HEK293 (cell line): ENCODE measurements at regions not wholly inside any gene's neighbourhood (a gene's known extent, or its start where the extent isn't known, plus 50 kb on each side); places are given as distances from the start of the nearest gene placed in this dataset.

Experiments
- CTCF ChIA-PET: fragments of 350-600 bp; formaldehyde crosslinking; extraction: SDS; loops from one replicate; lab custom pipeline; 2021; ENCODE audit warnings: antibody characterized with exemption; lab: Yijun Ruan, JAX
- POLR2A ChIA-PET: fragments of 300-600 bp; formaldehyde crosslinking; extraction: SDS; loops from one replicate; lab custom pipeline; 2020; ENCODE audit warnings: antibody characterized with exemption, inconsistent platforms; lab: Yijun Ruan, JAX
- H3K27ac ChIP-seq: fragments of 200-500 bp; sonication (Bioruptor generic); 2 replicates; pipeline ENCODE4 v1.5.1; 2014; ENCODE audit warnings: low read depth, low read length, control low read depth, inconsistent platforms; ENCODE audit errors: extremely low read depth
- H3K36me3 ChIP-seq, 2 experiments: fragments of 200-500 bp in 1 of 2; sonication (Bioruptor generic) in 1 of 2; 1 replicate in 1 of 2; 2 replicates in 1 of 2; pipeline ENCODE4 v1.5.1; 2014 to 2017; ENCODE audit warnings: inconsistent platforms in 2 of 2, low read length in 2 of 2; ENCODE audit not compliant: control insufficient read depth in 2 of 2, insufficient read depth in 1 of 2
- H3K4me1 ChIP-seq: fragments of 200-500 bp; sonication (Bioruptor generic); 2 replicates; pipeline ENCODE4 v1.5.1; 2014; ENCODE audit warnings: mild to moderate bottlenecking, low read length, inconsistent platforms; ENCODE audit not compliant: control insufficient read depth, insufficient read depth
- H3K4me3 ChIP-seq: 2 replicates; pipeline ENCODE4 v1.5.1; 2011; ENCODE audit warnings: low read depth, mild to moderate bottlenecking, control low read depth, low read length, moderate library complexity
- H3K9me3 ChIP-seq: fragments of 200-500 bp; sonication (Bioruptor generic); 2 replicates; pipeline ENCODE4 v1.5.1; 2014; ENCODE audit warnings: low read depth, low read length, inconsistent platforms; ENCODE audit not compliant: control insufficient read depth, insufficient read depth
- GFI1B ChIP-seq: fragments of 450-650 bp; formaldehyde crosslinking; IDR thresholded peaks from 2 replicates; pipeline ENCODE4 v1.5.1; 2016; ENCODE audit warnings: missing biosample characterization, missing genetic modification characterization
- PRDM10 ChIP-seq: fragments of 450-650 bp; formaldehyde crosslinking; IDR thresholded peaks from 2 replicates; pipeline ENCODE4 v1.5.1; 2016; ENCODE audit warnings: missing biosample characterization, missing genetic modification characterization
- ZBTB8A ChIP-seq: fragments of 450-650 bp; formaldehyde crosslinking; IDR thresholded peaks from 2 replicates; pipeline ENCODE4 v1.5.1; 2016; ENCODE audit warnings: missing biosample characterization, missing genetic modification characterization
- ZNF184 ChIP-seq: fragments of 450-650 bp; IDR thresholded peaks from 2 replicates; pipeline ENCODE4 v1.5.1; 2018; ENCODE audit warnings: missing biosample characterization, mild to moderate bottlenecking, missing genetic modification characterization
- ZNF2 ChIP-seq: fragments of 450-650 bp; formaldehyde crosslinking; IDR thresholded peaks from 2 replicates; pipeline ENCODE4 v1.5.1; 2016; ENCODE audit warnings: missing biosample characterization, missing genetic modification characterization
- ZNF221 ChIP-seq: fragments of 450-650 bp; formaldehyde crosslinking; IDR thresholded peaks from 2 replicates; pipeline ENCODE4 v1.5.1; 2017; ENCODE audit warnings: missing biosample characterization, missing genetic modification characterization, borderline replicate concordance
- ZNF366 ChIP-seq: fragments of 450-650 bp; formaldehyde crosslinking; conservative IDR thresholded peaks from 2 replicates; pipeline ENCODE4 v1.5.1; 2016; ENCODE audit warnings: missing biosample characterization, missing genetic modification characterization
- ZNF426 ChIP-seq: fragments of 450-650 bp; formaldehyde crosslinking; IDR thresholded peaks from 2 replicates; pipeline ENCODE4 v1.5.1; 2017; ENCODE audit warnings: missing biosample characterization, missing genetic modification characterization, mild to moderate bottlenecking, inconsistent platforms, moderate library complexity
- ZNF433 ChIP-seq: fragments of 450-650 bp; formaldehyde crosslinking; IDR thresholded peaks from 2 replicates; pipeline ENCODE4 v1.5.1; 2016; ENCODE audit warnings: missing biosample characterization, missing genetic modification characterization, low read depth
- ZNF558 ChIP-seq: fragments of 450-650 bp; formaldehyde crosslinking; IDR thresholded peaks from 2 replicates; pipeline ENCODE4 v1.5.1; 2016; ENCODE audit warnings: missing biosample characterization, missing genetic modification characterization
- ZNF658 ChIP-seq: fragments of 450-650 bp; formaldehyde crosslinking; IDR thresholded peaks from 2 replicates; pipeline ENCODE4; 2016; ENCODE audit warnings: missing biosample characterization, missing genetic modification characterization
- ZNF830 ChIP-seq: fragments of 450-650 bp; IDR thresholded peaks from 2 replicates; pipeline ENCODE4 v1.5.0; 2018; ENCODE audit warnings: missing biosample characterization, missing genetic modification characterization, low read depth, mild to moderate bottlenecking, moderate library complexity
- TF ChIP-seq, protein P1 (sequence below): fragments of 450-650 bp; formaldehyde crosslinking; IDR thresholded peaks from 2 replicates; pipeline ENCODE4 v1.5.1; 2016; ENCODE audit warnings: missing biosample characterization, missing genetic modification characterization
- TF ChIP-seq, protein P2 (sequence below): fragments of 450-650 bp; formaldehyde crosslinking; IDR thresholded peaks from 2 replicates; pipeline ENCODE4 v1.5.1; 2016; ENCODE audit warnings: missing biosample characterization, missing genetic modification characterization
- TF ChIP-seq, protein P3 (sequence below): fragments of 450-650 bp; formaldehyde crosslinking; IDR thresholded peaks from 2 replicates; pipeline ENCODE4 v1.5.1; 2017; ENCODE audit warnings: missing biosample characterization, mild to moderate bottlenecking, missing genetic modification characterization, moderate library complexity

DNA sequence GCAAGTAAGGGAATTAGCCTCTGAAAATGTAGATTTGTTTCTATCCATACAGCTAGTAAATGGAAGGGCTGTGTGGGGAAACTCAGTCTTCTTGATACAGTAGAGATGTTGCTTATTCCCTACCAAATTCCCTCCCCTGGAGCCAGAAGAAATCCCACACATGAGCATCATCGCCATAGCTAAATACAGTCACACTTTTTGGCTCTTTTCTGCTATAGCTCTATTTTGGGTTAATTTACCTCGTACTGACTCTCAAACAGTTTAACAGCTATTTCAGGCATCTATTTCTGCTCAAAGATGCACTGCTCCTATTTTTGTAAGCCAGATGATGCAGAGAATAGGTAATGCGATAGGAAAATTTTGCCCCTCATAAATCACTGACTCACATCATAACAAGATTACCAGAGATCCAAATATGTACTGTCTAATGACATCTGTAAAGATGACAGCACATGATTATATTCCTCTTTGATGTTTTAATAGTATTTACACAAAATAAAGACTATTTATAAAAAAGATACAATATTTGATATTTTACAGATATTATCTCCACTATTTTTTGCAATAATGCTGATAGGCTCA is 58.6 kb downstream of the XCL1 start (continued):
- no peak for TF ChIP-seq ZNF433 (tag by site-specific recombination)
- no peak for TF ChIP-seq ZNF426 (tag by site-specific recombination)
- no peak for TF ChIP-seq ZNF366
- no peak for TF ChIP-seq ZNF2 (tag by site-specific recombination)
- TF ChIP-seq, all 188 proteins: peak for 0

GRCh38 chr1:168636200-168636599 is 59.8 kb downstream of the XCL1 start:
- ChIA-PET CTCF (interaction anchor here (0.6 to 3.2 kb wide), 11 partner anchors 10 to 714 kb away, joined by 3 to 24 read pairs (median 5); no protein-coding TSS in a partner anchor), POLR2A (no interaction called here)
- no peak overlapping the region for H3K4me3 ChIP-seq
- TF ChIP-seq ZNF658 (tag by site-specific recombination), result no peak
- no peak for TF ChIP-seq ZNF221 (tag by site-specific recombination)
- no peak for TF ChIP-seq ZNF184 (tag by site-specific recombination)
- TF ChIP-seq ZNF558 (tag by site-specific recombination), result no peak
- TF ChIP-seq, protein P1, sequence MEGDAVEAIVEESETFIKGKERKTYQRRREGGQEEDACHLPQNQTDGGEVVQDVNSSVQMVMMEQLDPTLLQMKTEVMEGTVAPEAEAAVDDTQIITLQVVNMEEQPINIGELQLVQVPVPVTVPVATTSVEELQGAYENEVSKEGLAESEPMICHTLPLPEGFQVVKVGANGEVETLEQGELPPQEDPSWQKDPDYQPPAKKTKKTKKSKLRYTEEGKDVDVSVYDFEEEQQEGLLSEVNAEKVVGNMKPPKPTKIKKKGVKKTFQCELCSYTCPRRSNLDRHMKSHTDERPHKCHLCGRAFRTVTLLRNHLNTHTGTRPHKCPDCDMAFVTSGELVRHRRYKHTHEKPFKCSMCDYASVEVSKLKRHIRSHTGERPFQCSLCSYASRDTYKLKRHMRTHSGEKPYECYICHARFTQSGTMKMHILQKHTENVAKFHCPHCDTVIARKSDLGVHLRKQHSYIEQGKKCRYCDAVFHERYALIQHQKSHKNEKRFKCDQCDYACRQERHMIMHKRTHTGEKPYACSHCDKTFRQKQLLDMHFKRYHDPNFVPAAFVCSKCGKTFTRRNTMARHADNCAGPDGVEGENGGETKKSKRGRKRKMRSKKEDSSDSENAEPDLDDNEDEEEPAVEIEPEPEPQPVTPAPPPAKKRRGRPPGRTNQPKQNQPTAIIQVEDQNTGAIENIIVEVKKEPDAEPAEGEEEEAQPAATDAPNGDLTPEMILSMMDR (tag by site-specific recombination), result 0 out of 2 replicates have a peak, but pooled peaks have one; percentile 12
- H3K4me1 ChIP-seq, result no peaks in the 10 kb centered on the region
- no peak overlapping the region for H3K27ac ChIP-seq
- H3K36me3 ChIP-seq, result no peaks in the 10 kb centered on the region
- no peaks in the 10 kb centered on the region for H3K9me3 ChIP-seq

- CTCF ChIA-PET, result interaction anchor here (0.6 to 3.2 kb wide), 16 partner anchors 9 to 759 kb away, joined by 3 to 24 read pairs (median 4); no protein-coding TSS in a partner anchor
- no peak for TF ChIP-seq ZBTB8A (tag by site-specific recombination)
- TF ChIP-seq GFI1B (tag by site-specific recombination), result no peak
- no peak for TF ChIP-seq PRDM10 (tag by site-specific recombination)
- TF ChIP-seq ZNF433 (tag by site-specific recombination), result no peak
- TF ChIP-seq, protein P2, sequence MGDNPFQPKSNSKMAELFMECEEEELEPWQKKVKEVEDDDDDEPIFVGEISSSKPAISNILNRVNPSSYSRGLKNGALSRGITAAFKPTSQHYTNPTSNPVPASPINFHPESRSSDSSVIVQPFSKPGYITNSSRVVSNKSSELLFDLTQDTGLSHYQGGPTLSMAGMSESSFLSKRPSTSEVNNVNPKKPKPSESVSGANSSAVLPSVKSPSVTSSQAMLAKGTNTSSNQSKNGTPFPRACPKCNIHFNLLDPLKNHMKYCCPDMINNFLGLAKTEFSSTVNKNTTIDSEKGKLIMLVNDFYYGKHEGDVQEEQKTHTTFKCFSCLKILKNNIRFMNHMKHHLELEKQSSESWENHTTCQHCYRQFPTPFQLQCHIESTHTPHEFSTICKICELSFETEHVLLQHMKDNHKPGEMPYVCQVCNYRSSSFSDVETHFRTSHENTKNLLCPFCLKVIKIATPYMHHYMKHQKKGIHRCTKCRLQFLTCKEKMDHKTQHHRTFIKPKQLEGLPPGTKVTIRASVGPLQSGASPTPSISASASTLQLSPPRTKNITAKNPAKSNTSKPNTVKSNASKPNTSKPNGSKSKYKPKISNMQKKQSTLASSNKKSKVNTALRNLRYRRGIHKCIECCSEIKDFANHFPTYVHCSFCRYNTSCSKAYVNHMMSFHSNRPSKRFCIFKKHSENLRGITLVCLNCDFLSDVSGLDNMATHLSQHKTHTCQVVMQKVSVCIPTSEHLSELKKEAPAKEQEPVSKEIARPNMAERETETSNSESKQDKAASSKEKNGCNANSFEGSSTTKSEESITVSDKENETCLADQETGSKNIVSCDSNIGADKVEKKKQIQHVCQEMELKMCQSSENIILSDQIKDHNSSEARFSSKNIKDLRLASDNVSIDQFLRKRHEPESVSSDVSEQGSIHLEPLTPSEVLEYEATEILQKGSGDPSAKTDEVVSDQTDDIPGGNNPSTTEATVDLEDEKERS (tag by site-specific recombination), result no peak
- TF ChIP-seq, protein P3, sequence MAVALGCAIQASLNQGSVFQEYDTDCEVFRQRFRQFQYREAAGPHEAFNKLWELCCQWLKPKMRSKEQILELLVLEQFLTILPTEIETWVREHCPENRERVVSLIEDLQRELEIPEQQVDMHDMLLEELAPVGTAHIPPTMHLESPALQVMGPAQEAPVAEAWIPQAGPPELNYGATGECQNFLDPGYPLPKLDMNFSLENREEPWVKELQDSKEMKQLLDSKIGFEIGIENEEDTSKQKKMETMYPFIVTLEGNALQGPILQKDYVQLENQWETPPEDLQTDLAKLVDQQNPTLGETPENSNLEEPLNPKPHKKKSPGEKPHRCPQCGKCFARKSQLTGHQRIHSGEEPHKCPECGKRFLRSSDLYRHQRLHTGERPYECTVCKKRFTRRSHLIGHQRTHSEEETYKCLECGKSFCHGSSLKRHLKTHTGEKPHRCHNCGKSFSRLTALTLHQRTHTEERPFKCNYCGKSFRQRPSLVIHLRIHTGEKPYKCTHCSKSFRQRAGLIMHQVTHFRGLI (tag by site-specific recombination), result no peak
- TF ChIP-seq ZNF830 (tag by site-specific recombination), result no peak
These were observed 60.3 kb downstream of the XCL1 start for GRCh38 chr1:168636642-168637111.

More at GRCh38 chr1:168636642-168637111, 60.3 kb downstream of the XCL1 start:
- no peak overlapping the region for H3K4me3 ChIP-seq
- POLR2A ChIA-PET, result no interaction called here
- H3K36me3 ChIP-seq, result no peaks in the 10 kb centered on the region
- H3K27ac ChIP-seq, result no peak overlapping the region
- no peaks in the 10 kb centered on the region for H3K4me1 ChIP-seq
- H3K9me3 ChIP-seq, result no peaks in the 10 kb centered on the region
